Panc1 (cell line): ENCODE measurements at regions not wholly inside any gene's neighbourhood (a gene's known extent, or its start where the extent isn't known, plus 50 kb on each side); places are given as distances from the start of the nearest gene placed in this dataset.

ENCODE experiments used
- ATAC-seq: fragments of 200-7000 bp; cut with Tn5 transposase; 2 replicates; pipeline ENCODE4 v1.9.1; 2020; ENCODE audit warnings: mild to moderate bottlenecking, moderate library complexity
- BruUV-seq: library from RNA; stranded (reverse); fragments of 400-500 nt; replicated peaks from 2 replicates; lab custom pipeline; 2021; lab: Mats Ljungman, UMichigan
- CTCF ChIA-PET: fragments of 300-600 bp; sonication (Branson Sonifier 250); formaldehyde crosslinking; loops from one replicate; lab custom pipeline; 2022; ENCODE audit warnings: antibody characterized with exemption; lab: Charles Lee
- POLR2A ChIA-PET: fragments of 300-600 bp; sonication (Branson Sonifier 250); formaldehyde crosslinking; loops from one replicate; lab custom pipeline; 2022; ENCODE audit warnings: antibody characterized with exemption; lab: Charles Lee
- DNase-seq: peaks from one replicate; pipeline ENCODE4 v3.0.0-alpha.2; 2010; ENCODE audit warnings: low read depth, low spot score
- H3K27ac ChIP-seq: 2 replicates; pipeline ENCODE4 v1.5.1; 2011; ENCODE audit warnings: mild to moderate bottlenecking, low read length, inconsistent platforms
- H3K27me3 ChIP-seq: fragments of 200-500 bp; sonication (Bioruptor generic); 2 replicates; pipeline ENCODE4 v1.6.0; 2014; ENCODE audit warnings: low read length, inconsistent platforms; ENCODE audit not compliant: control insufficient read depth, insufficient read depth
- H3K36me3 ChIP-seq: fragments of 200-500 bp; sonication (Bioruptor generic); 2 replicates; pipeline ENCODE4 v1.5.1; 2014; ENCODE audit warnings: inconsistent platforms, mild to moderate bottlenecking, low read length, moderate library complexity; ENCODE audit not compliant: control insufficient read depth, insufficient read depth
- H3K4me1 ChIP-seq: 2 replicates; pipeline ENCODE4 v1.5.1; 2011; ENCODE audit warnings: inconsistent platforms, mild to moderate bottlenecking, low read length, moderate library complexity; ENCODE audit not compliant: control insufficient read depth, insufficient read depth
- H3K4me3 ChIP-seq, 2 experiments: 2 replicates each; pipeline ENCODE4 v1.5.1; 2011 to 2012; ENCODE audit warnings: low read depth in 2 of 2, low read length in 2 of 2, mild to moderate bottlenecking in 2 of 2, inconsistent platforms in 1 of 2, moderate library complexity in 1 of 2
- H3K9me3 ChIP-seq: fragments of 200-500 bp; sonication (Bioruptor generic); 2 replicates; pipeline ENCODE4 v1.5.1; 2014; ENCODE audit warnings: low read depth, mild to moderate bottlenecking, inconsistent platforms, low read length, moderate library complexity; ENCODE audit not compliant: control insufficient read depth, insufficient read depth
- CTCF ChIP-seq: fragments of 450-650 bp; IDR thresholded peaks from 2 replicates; pipeline ENCODE4 v1.5.1; 2017; ENCODE audit warnings: mild to moderate bottlenecking
- POLR2AphosphoS5 ChIP-seq: IDR thresholded peaks from 2 replicates; pipeline ENCODE4 v1.6.1; 2012; ENCODE audit warnings: mild to moderate bottlenecking, low read depth, low read length, moderate library complexity
- REST ChIP-seq, 2 experiments: IDR thresholded peaks; 2 replicates each; pipeline ENCODE4 v1.6.1; 2011 to 2012; ENCODE audit warnings: low read depth in 2 of 2, control low read depth in 1 of 2, low read length in 1 of 2, mild to moderate bottlenecking in 1 of 2, moderate library complexity in 1 of 2; ENCODE audit not compliant: insufficient read depth in 1 of 2
- SIN3A ChIP-seq: IDR thresholded peaks from 2 replicates; pipeline ENCODE4 v1.6.1; 2012; ENCODE audit warnings: low read depth, mild to moderate bottlenecking, low read length, moderate library complexity, borderline replicate concordance; ENCODE audit not compliant: insufficient read depth
- TCF7L2 ChIP-seq: IDR thresholded peaks from 2 replicates; pipeline ENCODE4 v1.6.1; 2011; ENCODE audit warnings: mild to moderate bottlenecking, low read depth, low read length, inconsistent platforms
- in situ Hi-C: cut with HindIII; loops from 2 replicates; pipeline ENCODE4 v1.10.0; 2016; ENCODE audit warnings: low sequenced_read_pairs, low pct_unique_long_range_greater_than_20kb
- intact Hi-C: fragments of 100-400 bp; cut with micrococcal nuclease; formaldehyde crosslinking; loops from one replicate; pipeline ENCODE4 v1.10.0; 2022; ENCODE audit not compliant: unreplicated experiment

- no TSS peak for BruUV-seq
- ChIA-PET POLR2A (no interaction called here), CTCF (no interaction called here)
- in situ Hi-C loops (no loop called here), intact Hi-C loops (no loop called here)
- Histone ChIP-seq H3K4me1 (no peaks in the 10 kb centered on the region), H3K36me3 (no peaks in the 10 kb centered on the region), H3K9me3 (no peaks in the 10 kb centered on the region), H3K27me3 (no peaks in the 10 kb centered on the region), H3K27ac (no peak overlapping the region), H3K4me3 (no peak overlapping the region)
- DNase-seq: no peak
- TF ChIP-seq SIN3A (no peak), CTCF (no peak), TCF7L2 (no peak), REST (IDR thresholded peaks at IDR 0.05; ENCODE audit: insufficient read depth in 1 of 2, low read depth in 2 of 2, low read length in 1 of 2) (no peak), POLR2AphosphoS5 (no peak)
- no peak for ATAC-seq
Measured at GRCh38 chr13:62309904-62310303, 894.3 kb upstream of the PCDH20 start.

- POLR2A ChIA-PET: no interaction called here
- no TSS peak for BruUV-seq
- no peak for TF ChIP-seq POLR2AphosphoS5
- TF ChIP-seq TCF7L2: no peak
- no peak for TF ChIP-seq SIN3A
- no peak for TF ChIP-seq REST (IDR thresholded peaks at IDR 0.05; ENCODE audit: insufficient read depth in 1 of 2, low read depth in 2 of 2, low read length in 1 of 2)
- TF ChIP-seq CTCF: no peak
- CTCF ChIA-PET: no interaction called here
- no peaks in the 10 kb centered on the region for H3K27me3 ChIP-seq
- intact Hi-C loops (no loop called here), in situ Hi-C loops (no loop called here)
- no peaks in the 10 kb centered on the region for H3K36me3 ChIP-seq
- no peak overlapping the region for H3K27ac ChIP-seq
- H3K9me3 ChIP-seq: no peaks in the 10 kb centered on the region
- H3K4me3 ChIP-seq: no peak overlapping the region
- DNase-seq: no peak
- ATAC-seq: no peak
- H3K4me1 ChIP-seq: no peaks in the 10 kb centered on the region
Measured at GRCh38 chr13:62305756-62306155, 890.1 kb upstream of the PCDH20 start.
